Caki2 (cell line): ENCODE measurements at regions not wholly inside any gene's neighbourhood (a gene's known extent, or its start where the extent isn't known, plus 50 kb on each side); places are given as distances from the start of the nearest gene placed in this dataset.
"Not testable (repeated sequence)": the region's sequence is repeated elsewhere in the genome, so short reads cannot be mapped to it uniquely, and the experiment has no call there.

Experiments
- DNase-seq: peaks from one replicate; pipeline ENCODE4 v3.0.0-alpha.2; 2015; ENCODE audit warnings: low read depth
- in situ Hi-C: cut with HindIII; loops from 2 replicates; pipeline ENCODE4 v1.10.0; 2016; ENCODE audit warnings: low sequenced_read_pairs, low pct_unique_long_range_greater_than_20kb, mixed read lengths

- in situ Hi-C loops: no loop called here
- DNase-seq: no peak
These were observed 142.8 kb upstream of the ALDH1B1 start for GRCh38 chr9:38249587-38250210.

DNA sequence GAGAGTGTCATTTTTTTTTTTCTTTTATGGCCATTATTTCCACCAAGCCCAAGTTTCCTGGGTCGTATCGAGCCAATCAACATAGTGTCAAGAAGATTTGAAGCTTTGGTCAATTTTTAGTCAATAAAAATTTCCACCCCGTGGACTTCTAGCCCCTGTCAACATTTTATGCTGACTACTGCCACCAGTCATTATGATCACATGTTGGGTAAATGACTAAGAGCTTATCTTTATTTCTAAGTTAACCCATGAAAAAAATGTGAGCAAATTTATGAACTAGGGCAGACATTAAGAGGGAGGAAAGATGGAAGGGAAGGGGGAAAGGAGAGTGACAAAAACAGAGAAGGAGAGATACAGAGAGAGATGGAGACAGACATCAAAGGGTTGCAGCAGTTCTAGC is 143.5 kb upstream of the ALDH1B1 start:
- no peak for DNase-seq
- in situ Hi-C loops: no loop called here

- in situ Hi-C loops: no loop called here
- DNase-seq: no peak
These were observed 145.7 kb upstream of the ALDH1B1 start for GRCh38 chr9:38246833-38247232.

DNA sequence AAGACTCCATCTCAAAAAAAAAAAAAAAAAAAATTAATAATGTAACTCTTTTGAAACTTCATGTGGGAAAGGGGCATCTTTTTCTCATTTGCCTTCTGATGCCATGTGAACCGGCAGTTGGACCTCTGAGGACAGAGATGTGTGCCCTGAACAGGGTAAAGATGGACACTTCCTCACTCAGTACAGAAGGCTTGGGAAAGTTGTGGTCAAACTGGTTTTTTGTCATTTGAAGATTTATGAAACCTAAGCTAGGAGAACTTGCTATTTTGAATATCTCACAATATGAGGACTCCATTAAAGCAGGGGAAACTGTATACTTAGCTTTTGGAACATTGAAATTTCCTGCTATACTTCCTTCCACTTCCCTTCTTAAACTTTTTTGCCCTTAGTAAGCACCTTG is 147.5 kb upstream of the ALDH1B1 start:
- in situ Hi-C loops: no loop called here
- no peak for DNase-seq

DNA sequence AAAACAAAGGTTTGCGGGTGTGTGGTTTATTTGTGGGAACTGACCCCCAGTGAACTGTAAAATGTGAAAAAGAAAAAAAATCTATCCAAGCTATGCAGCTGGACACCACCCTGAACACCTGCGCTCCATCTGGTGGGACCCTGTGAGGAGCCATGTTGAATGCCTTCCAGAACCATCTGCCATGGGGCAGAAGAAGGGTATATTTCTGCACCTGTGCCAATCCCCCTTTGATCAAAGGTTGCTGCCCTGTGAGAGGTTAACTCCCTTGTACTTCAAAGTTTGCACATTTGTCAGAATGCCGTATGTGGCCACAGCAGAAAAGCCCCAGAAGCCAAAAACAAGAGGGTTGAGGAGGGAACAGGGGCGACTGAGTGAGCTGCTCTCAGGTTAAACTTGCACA is 148.5 kb upstream of the ALDH1B1 start:
- DNase-seq: no peak
- in situ Hi-C loops: no loop called here

DNA sequence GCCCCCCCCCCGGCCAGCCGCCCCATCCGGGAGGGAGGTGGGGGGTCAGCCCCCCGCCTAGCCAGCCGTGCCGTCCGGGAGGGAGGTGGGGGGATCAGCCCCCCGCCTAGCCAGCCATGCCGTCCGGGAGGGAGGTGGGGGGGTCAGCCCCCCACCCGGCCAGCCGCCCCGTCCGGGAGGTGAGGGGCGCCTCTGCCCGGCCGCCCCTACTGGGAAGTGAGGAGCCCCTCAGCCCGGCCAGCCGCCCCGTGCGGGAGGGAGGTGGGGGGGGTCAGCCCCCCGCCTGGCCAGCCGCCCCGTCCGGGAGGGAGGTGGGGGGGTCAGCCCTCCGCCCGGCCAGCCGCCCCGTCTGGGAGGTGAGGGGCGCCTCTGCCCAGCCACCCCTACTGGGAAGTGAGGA is 150.4 kb upstream of the ALDH1B1 start:
- in situ Hi-C loops, DNase-seq: not testable (repeated sequence)

DNA sequence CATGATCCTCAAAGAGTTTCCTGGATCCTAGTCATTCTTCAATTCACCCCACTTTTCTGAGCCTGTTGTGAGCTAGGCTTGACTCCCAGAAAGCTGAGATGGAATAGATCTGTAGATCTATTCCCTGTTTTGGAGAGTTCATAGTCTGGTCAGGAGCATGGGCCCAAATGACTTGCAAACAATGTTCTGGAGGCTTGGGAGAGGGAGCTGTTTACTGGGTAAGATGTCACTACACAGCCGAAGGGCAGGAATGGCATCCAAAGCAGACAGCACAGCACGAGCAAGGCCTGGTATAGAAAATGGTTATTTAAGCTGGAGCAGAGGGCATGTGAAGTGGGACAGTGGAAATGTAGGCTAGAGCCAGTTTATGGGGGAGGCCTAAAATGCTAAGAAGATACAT is 152.5 kb upstream of the ALDH1B1 start:
- no peak for DNase-seq
- in situ Hi-C loops: no loop called here

DNA sequence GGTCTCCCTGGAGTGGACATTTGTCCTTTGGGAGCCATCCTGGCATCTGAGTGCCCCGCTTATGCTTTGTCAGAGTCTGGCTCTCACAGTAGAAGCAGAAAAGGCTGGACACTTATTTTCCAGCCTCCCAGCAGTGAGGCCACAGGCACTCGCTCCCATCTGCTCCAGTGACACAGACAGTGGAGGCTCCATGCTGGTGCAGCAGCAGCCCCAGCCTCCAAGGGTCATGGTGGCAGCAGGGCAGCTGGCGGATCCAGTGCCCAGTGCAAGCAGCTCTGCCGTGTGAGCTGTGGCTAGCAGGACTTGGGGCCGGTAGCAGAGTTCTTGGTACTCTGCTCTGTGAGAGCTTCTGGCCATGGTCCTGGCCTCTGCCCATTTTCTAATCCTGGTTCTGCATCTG is 157.3 kb upstream of the ALDH1B1 start:
- no peak for DNase-seq
- in situ Hi-C loops: no loop called here

DNA sequence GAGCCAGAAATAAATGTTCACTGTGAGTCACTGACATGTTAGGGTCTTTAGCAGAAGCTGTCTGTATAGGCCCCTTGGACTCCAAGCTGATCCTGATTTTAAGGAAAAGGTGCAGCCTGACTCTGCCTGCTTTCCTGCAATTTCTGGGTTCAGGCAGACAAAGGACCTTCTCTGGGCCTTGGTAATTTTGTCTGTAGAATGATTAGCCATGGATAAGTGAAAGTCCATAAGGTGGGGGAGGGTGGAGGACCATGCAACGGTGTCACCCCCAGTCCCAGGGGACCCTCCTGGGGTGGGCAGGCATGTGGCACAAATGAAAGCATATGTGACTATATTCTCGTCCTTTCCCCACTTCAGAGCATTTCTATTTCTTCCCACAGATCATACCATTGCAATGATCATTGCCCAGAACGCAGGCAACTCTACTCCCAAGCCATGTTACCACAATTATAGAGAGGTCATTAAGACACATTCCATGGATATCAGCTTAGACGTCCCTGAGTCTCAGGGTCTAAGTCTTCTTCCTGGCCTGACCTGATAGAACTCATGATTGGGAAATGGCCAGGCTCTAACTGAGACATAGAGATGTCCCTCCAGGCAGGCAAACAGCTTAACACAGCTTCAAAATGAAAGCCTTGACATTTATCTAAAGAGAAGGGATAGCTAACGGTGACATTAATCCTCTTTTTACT is 157.9 kb upstream of the ALDH1B1 start:
- no peak for DNase-seq
- in situ Hi-C loops: no loop called here

DNA sequence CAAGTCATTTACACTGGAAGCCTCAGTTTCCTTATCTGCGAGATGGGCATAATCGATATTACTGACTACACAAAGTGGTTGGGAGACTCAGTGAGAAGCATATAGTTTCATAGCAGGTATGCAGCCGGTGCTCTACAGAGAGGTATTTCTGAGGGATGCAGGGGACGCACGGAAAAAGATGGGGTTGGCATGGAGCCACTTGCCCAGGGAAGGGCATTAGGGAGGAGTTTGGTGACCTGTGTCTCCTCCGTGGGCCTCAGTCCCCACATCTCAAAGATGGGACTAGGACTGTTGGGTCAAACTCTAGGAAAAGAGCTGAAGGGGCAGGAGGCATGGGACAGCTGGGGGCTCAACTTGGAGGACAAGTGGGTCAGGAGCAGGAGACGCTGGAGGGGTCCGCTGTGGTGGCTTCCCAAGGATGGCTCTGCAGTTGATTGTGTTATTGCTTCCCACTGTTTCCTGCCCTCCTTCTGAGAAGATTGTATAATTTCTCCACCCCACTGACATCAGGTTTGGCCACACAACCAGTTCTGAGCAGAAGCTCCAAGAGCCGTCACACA is 158.6 kb upstream of the ALDH1B1 start:
- in situ Hi-C loops: no loop called here
- DNase-seq: no peak

DNA sequence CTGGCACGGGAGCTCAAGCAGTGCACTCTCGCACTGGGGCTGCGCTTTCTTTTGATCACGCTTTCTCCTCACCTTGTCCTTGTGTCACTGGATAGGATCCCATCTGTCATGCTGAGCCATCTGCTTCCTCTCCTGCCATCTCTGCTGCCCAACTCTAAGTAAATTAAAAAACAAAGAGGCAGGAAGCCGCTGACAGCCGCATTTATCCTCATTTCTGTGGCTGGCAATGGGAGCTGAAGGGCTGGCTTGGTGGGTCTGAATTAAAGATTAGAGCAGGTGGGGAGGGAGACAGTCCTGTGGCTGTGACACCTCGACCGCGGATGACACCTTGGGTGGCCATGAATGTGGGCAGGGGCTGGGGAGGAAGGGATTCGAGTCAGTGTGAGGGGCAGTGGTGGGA is 159.2 kb upstream of the ALDH1B1 start:
- DNase-seq: no peak
- in situ Hi-C loops: no loop called here

GRCh38 chr9:38232895-38233294 is 159.6 kb upstream of the ALDH1B1 start:
- no peak for DNase-seq
- in situ Hi-C loops: no loop called here

DNA sequence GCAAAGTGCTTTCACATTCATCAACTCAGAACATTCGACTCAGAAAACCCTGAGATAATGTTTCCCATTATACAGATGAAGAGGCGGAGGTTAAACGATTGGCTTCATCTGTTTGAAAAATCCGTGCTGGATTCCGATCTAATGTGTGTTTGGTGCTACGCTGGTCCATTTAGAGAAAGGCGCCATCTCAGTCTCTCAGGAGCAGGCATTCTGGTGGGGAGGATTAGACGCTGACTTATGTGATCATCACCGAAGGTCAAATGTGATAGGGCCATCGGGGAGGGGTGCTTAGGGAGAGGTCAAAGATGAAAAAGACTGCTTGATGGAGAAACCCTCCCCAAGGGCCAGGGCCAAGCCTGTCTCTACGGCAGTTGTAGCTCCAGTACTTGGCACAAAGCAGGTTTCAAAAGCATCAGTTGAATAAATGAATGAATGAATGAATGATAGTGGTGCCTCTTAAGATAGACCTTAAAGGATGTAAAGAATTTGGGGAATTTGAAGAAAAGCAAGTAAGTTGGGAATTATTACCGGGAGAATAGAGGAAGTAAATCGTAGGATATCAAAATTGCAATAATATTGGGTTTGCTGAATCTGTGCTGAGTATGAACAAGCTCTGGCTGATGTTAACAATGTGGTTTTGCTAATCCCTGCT is 160.6 kb upstream of the SHB start:
- in situ Hi-C loops: no loop called here
- DNase-seq: no peak

DNA sequence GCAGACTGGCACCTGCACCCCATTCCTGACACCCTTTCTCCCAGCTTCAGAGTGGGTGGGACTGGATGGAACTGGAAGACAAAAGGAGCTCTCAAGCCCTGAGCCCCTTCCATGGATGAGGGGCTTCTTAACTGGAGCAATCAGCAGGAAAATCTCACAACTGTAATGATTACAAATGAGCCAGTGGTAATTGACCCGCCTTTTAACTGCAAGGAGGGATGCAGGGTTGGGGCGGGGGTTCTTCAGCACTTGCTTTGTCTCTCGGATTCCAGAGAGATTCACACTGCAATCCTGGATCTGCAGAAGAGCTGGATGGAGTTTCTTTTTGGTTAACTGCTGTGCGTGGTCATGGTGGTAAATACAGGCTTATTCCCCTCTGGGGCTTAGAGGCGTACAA is 160.1 kb upstream of the SHB start:
- DNase-seq: no peak
- in situ Hi-C loops: no loop called here

GRCh38 chr9:38228331-38229103 is 159.5 kb upstream of the SHB start:
- DNase-seq: no peak
- in situ Hi-C loops: no loop called here

GRCh38 chr9:38227656-38228055 is 158.6 kb upstream of the SHB start:
- in situ Hi-C loops: no loop called here
- peak; percentile 55 for DNase-seq

- peak; percentile 96 for DNase-seq
- in situ Hi-C loops: no loop called here
These were observed 158.1 kb upstream of the SHB start for GRCh38 chr9:38227061-38227540.

DNA sequence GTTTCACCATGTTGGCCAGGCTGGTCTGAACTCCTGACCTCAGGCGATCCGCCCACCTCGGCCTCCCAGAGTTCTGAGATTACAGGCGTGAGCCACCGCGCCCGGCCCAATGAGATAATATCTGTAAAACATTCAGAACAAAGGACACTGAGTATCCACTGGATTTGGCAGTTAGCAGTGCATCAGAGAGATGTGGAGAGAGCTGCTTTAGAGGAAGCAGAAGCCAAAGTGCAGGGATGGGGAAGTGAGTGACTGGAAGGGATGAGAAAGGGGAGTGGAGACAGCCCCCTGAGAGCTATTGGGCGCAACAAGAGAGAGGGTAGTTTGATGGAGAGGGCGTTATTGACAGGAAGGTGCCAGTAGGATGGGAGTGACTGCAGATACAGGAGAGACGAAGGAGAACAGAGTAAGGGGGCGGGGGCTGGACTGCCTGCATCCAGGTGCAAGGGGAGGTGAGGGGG is 157.5 kb upstream of the SHB start:
- in situ Hi-C loops: no loop called here
- peak; percentile 47 for DNase-seq

DNA sequence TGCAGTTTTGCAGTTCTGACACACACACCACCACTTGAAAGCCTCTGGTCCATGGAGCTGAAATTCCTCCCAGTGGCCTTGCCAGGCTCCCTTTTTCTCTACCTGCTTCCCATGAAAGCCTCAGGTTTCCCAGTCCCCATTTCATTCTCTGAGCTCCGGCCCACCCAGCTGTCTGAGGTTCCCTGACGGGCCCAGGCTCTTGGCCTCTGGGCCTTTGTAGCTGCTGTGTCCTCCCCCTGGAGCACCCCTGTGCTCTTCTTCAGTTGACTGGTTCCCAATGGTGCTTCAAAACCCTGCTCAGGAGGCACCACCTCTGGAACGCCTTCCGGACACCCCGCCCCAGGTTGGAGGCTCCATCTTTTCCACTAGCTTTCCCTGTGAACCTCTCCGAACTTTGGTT is 155.9 kb upstream of the SHB start:
- no peak for DNase-seq
- in situ Hi-C loops: no loop called here
